ENCODE measurements at regions not wholly inside any gene's neighbourhood (a gene's known extent, or its start where the extent isn't known, plus 50 kb on each side); places are given as distances from the start of the nearest gene placed in this dataset.

DNA sequence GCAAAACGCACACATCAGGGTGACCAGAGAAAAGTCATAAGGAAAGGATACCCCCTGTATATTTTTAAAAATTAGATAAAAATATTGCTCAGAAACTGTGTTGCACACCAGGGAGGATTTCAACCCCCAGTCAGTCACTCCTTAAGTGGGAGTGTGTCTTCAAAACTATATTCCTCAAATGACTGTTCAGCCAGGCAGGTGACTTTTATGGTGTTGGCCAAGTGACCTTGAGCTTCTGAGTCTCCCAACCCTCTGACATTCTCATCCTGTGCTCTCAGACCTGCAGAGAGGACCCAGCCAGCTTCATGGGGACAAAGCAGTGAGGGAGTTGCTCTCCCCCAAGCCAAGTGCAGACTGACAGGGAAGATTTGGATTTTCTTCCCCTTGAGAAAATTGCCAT is 311.9 kb upstream of the JARID2 start:
- Histone ChIP-seq H2BK120ac (ENCODE audit: low read depth, low read length) (no peak overlapping the region), H2AK5ac (ENCODE audit: low read depth, low read length) (no peak overlapping the region), H3K36me3 (replicated peaks in 1 of 2; ENCODE audit: control insufficient read depth in 2 of 2, insufficient read depth in 2 of 2, low read length in 2 of 2) (no peaks in the 10 kb centered on the region), H3K9me3 (replicated peaks in 1 of 2; ENCODE audit: control insufficient read depth in 2 of 2, insufficient read depth in 1 of 2, low read depth in 1 of 2, low read length in 2 of 2) (no peaks in the 10 kb centered on the region), H4K8ac (ENCODE audit: low read depth, low read length) (no peak overlapping the region), H2BK5ac (ENCODE audit: low read length) (no peak overlapping the region), H2BK15ac (ENCODE audit: low read length) (peak overlapping the region; percentile 44), H3K27ac (replicated peaks; ENCODE audit: low read length) (no peak overlapping the region), H3K14ac (ENCODE audit: low read length) (no peak overlapping the region), H4K91ac (ENCODE audit: low read depth, low read length, poor library complexity) (no peak overlapping the region), H3K9ac (ENCODE audit: low read depth, low read length, poor library complexity) (no peak overlapping the region), H3K23ac (ENCODE audit: low read depth, low read length, poor library complexity) (no peak overlapping the region), H3K4me1 (ENCODE audit: control insufficient read depth in 2 of 2, insufficient read depth in 1 of 2, low read depth in 1 of 2, low read length in 2 of 2) (peaks cover 10% of the 10 kb centered on the region in 2 donors), H3K4me3 (ENCODE audit: low read length in 2 of 2) (no peak overlapping the region), H3K18ac (ENCODE audit: low read length) (peak overlapping the region; percentile 82), H3K4ac (ENCODE audit: low read length) (no peak overlapping the region), H2BK12ac (ENCODE audit: low read length) (no peak overlapping the region), H3K79me1 (ENCODE audit: low read depth, low read length) (no peaks in the 10 kb centered on the region), H3K4me2 (ENCODE audit: insufficient read depth, low read length, poor library complexity, severe bottlenecking) (no peak overlapping the region), H2AFZ (ENCODE audit: low read length) (no peak overlapping the region), H3K27me3 (ENCODE audit: control insufficient read depth in 3 of 3, insufficient read depth in 3 of 3, low read depth in 1 of 3, low read length in 3 of 3) (no peaks in the 10 kb centered on the region)
- no peak for DNase-seq (ENCODE audit: low spot score)
- no CpG with 5 or more reads among the region's 1 CpG for WGBS, 2 donors (ENCODE audit: extremely low coverage in 2 of 2, insufficient read length in 2 of 2, insufficient replicate concordance in 1 of 2)

DNA sequence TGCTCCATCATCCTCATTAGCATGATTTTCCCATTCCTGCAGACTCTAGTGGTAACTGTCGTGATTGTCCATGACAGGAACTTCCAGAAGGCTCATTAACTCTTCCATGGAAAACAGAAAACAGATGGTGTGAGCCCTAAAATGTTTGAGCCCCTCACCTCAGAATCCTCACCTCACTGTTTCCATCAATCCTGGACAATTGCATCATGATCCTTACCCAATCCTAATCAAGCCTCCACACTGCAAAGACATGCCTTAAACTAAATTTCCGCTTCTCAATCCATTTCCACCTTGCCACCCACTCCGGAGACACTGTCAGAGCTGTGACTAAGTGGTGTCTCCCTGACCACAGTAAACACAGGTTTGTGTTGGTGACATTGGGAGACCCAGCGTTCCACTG is 311.0 kb upstream of the JARID2 start:
- no peak overlapping the region for H2BK5ac ChIP-seq (ENCODE audit: low read length)
- peaks cover 10% of the 10 kb centered on the region in 2 donors for H3K4me1 ChIP-seq (ENCODE audit: control insufficient read depth in 2 of 2, insufficient read depth in 1 of 2, low read depth in 1 of 2, low read length in 2 of 2)
- H4K91ac ChIP-seq (ENCODE audit: low read depth, low read length, poor library complexity) = no peak overlapping the region
- no peaks in the 10 kb centered on the region for H3K79me1 ChIP-seq (ENCODE audit: low read depth, low read length)
- no peaks in the 10 kb centered on the region for H3K36me3 ChIP-seq (replicated peaks in 1 of 2; ENCODE audit: control insufficient read depth in 2 of 2, insufficient read depth in 2 of 2, low read length in 2 of 2)
- H3K27me3 ChIP-seq (ENCODE audit: control insufficient read depth in 3 of 3, insufficient read depth in 3 of 3, low read depth in 1 of 3, low read length in 3 of 3) = no peaks in the 10 kb centered on the region
- H2BK12ac ChIP-seq (ENCODE audit: low read length) = no peak overlapping the region
- H3K18ac ChIP-seq (ENCODE audit: low read length) = no peak overlapping the region
- H3K14ac ChIP-seq (ENCODE audit: low read length) = no peak overlapping the region
- H3K4me2 ChIP-seq (ENCODE audit: insufficient read depth, low read length, poor library complexity, severe bottlenecking) = no peak overlapping the region
- no peak for DNase-seq (ENCODE audit: low spot score)
- no CpG with 5 or more reads among the region's 4 CpGs for WGBS, 2 donors (ENCODE audit: extremely low coverage in 2 of 2, insufficient read length in 2 of 2, insufficient replicate concordance in 1 of 2)
- no peak overlapping the region for H2AFZ ChIP-seq (ENCODE audit: low read length)
- H3K9ac ChIP-seq (ENCODE audit: low read depth, low read length, poor library complexity) = no peak overlapping the region
- H3K23ac ChIP-seq (ENCODE audit: low read depth, low read length, poor library complexity) = no peak overlapping the region
- H3K4ac ChIP-seq (ENCODE audit: low read length) = no peak overlapping the region
- H2BK120ac ChIP-seq (ENCODE audit: low read depth, low read length) = no peak overlapping the region
- no peaks in the 10 kb centered on the region for H3K9me3 ChIP-seq (replicated peaks in 1 of 2; ENCODE audit: control insufficient read depth in 2 of 2, insufficient read depth in 1 of 2, low read depth in 1 of 2, low read length in 2 of 2)
- H4K8ac ChIP-seq (ENCODE audit: low read depth, low read length) = no peak overlapping the region
- no peak overlapping the region for H2AK5ac ChIP-seq (ENCODE audit: low read depth, low read length)
- H3K4me3 ChIP-seq (ENCODE audit: low read length in 2 of 2) = no peak overlapping the region
- no peak overlapping the region for H2BK15ac ChIP-seq (ENCODE audit: low read length)
- H3K27ac ChIP-seq (replicated peaks; ENCODE audit: low read length) = no peak overlapping the region

DNA sequence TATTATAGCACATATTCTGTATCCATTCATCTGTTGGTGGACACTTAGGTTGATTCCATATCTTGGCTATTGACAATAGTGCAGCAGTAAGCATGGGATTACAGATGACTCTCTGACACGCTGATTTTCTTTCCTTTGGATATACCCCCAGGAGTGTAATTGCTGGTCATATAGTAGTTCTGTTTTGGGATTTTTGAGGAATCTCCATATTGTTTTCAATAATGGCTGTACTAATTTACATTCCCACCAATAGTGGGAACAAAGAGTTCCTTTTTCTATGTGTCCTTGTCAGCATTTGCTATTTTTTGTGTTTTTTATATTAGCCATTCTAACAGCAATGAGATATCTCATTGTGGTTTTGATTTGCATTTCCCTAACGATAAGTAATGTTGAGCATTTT is 309.0 kb upstream of the JARID2 start:
- Histone ChIP-seq H2BK120ac (ENCODE audit: low read depth, low read length) (no peak overlapping the region), H3K27me3 (ENCODE audit: control insufficient read depth in 3 of 3, insufficient read depth in 3 of 3, low read depth in 1 of 3, low read length in 3 of 3) (no peaks in the 10 kb centered on the region), H3K4me2 (ENCODE audit: insufficient read depth, low read length, poor library complexity, severe bottlenecking) (no peak overlapping the region), H2BK15ac (ENCODE audit: low read length) (no peak overlapping the region), H3K79me1 (ENCODE audit: low read depth, low read length) (no peaks in the 10 kb centered on the region), H3K18ac (ENCODE audit: low read length) (no peak overlapping the region), H3K9me3 (replicated peaks in 1 of 2; ENCODE audit: control insufficient read depth in 2 of 2, insufficient read depth in 1 of 2, low read depth in 1 of 2, low read length in 2 of 2) (no peaks in the 10 kb centered on the region), H3K23ac (ENCODE audit: low read depth, low read length, poor library complexity) (no peak overlapping the region), H3K4me1 (ENCODE audit: control insufficient read depth in 2 of 2, insufficient read depth in 1 of 2, low read depth in 1 of 2, low read length in 2 of 2) (peaks cover 10% of the 10 kb centered on the region in 2 donors), H3K27ac (replicated peaks; ENCODE audit: low read length) (no peak overlapping the region), H2AK5ac (ENCODE audit: low read depth, low read length) (no peak overlapping the region), H2AFZ (ENCODE audit: low read length) (no peak overlapping the region), H3K4me3 (ENCODE audit: low read length in 2 of 2) (no peak overlapping the region), H4K8ac (ENCODE audit: low read depth, low read length) (no peak overlapping the region), H3K4ac (ENCODE audit: low read length) (no peak overlapping the region), H2BK12ac (ENCODE audit: low read length) (no peak overlapping the region), H3K9ac (ENCODE audit: low read depth, low read length, poor library complexity) (no peak overlapping the region), H3K36me3 (replicated peaks in 1 of 2; ENCODE audit: control insufficient read depth in 2 of 2, insufficient read depth in 2 of 2, low read length in 2 of 2) (no peaks in the 10 kb centered on the region), H4K91ac (ENCODE audit: low read depth, low read length, poor library complexity) (no peak overlapping the region), H3K14ac (ENCODE audit: low read length) (no peak overlapping the region), H2BK5ac (ENCODE audit: low read length) (no peak overlapping the region)
- WGBS, 2 donors (ENCODE audit: extremely low coverage in 2 of 2, insufficient read length in 2 of 2, insufficient replicate concordance in 1 of 2) = no CpG with 5 or more reads among the region's 2 CpGs
- DNase-seq (ENCODE audit: low spot score) = no peak

- H3K14ac ChIP-seq (ENCODE audit: low read length) = no peak overlapping the region
- H2AFZ ChIP-seq (ENCODE audit: low read length) = no peak overlapping the region
- H3K4ac ChIP-seq (ENCODE audit: low read length) = no peak overlapping the region
- H3K4me2 ChIP-seq (ENCODE audit: insufficient read depth, low read length, poor library complexity, severe bottlenecking) = no peak overlapping the region
- H2BK12ac ChIP-seq (ENCODE audit: low read length) = no peak overlapping the region
- no peak overlapping the region for H3K9ac ChIP-seq (ENCODE audit: low read depth, low read length, poor library complexity)
- H3K79me1 ChIP-seq (ENCODE audit: low read depth, low read length) = no peaks in the 10 kb centered on the region
- no peak overlapping the region for H2BK120ac ChIP-seq (ENCODE audit: low read depth, low read length)
- no peaks in the 10 kb centered on the region for H3K27me3 ChIP-seq (ENCODE audit: control insufficient read depth in 3 of 3, insufficient read depth in 3 of 3, low read depth in 1 of 3, low read length in 3 of 3)
- no peak overlapping the region for H4K8ac ChIP-seq (ENCODE audit: low read depth, low read length)
- no peak for DNase-seq (ENCODE audit: low spot score)
- no peak overlapping the region for H2BK5ac ChIP-seq (ENCODE audit: low read length)
- no peak overlapping the region for H3K18ac ChIP-seq (ENCODE audit: low read length)
- no peak overlapping the region for H2AK5ac ChIP-seq (ENCODE audit: low read depth, low read length)
- no CpG with 5 or more reads among the region's 3 CpGs for WGBS, 2 donors (ENCODE audit: extremely low coverage in 2 of 2, insufficient read length in 2 of 2, insufficient replicate concordance in 1 of 2)
- H3K23ac ChIP-seq (ENCODE audit: low read depth, low read length, poor library complexity) = no peak overlapping the region
- no peak overlapping the region for H2BK15ac ChIP-seq (ENCODE audit: low read length)
- H3K4me3 ChIP-seq (ENCODE audit: low read length in 2 of 2) = no peak overlapping the region
- H4K91ac ChIP-seq (ENCODE audit: low read depth, low read length, poor library complexity) = no peak overlapping the region
- H3K27ac ChIP-seq (replicated peaks; ENCODE audit: low read length) = no peak overlapping the region
- H3K9me3 ChIP-seq (replicated peaks in 1 of 2; ENCODE audit: control insufficient read depth in 2 of 2, insufficient read depth in 1 of 2, low read depth in 1 of 2, low read length in 2 of 2) = no peaks in the 10 kb centered on the region
- H3K36me3 ChIP-seq (replicated peaks in 1 of 2; ENCODE audit: control insufficient read depth in 2 of 2, insufficient read depth in 2 of 2, low read length in 2 of 2) = no peaks in the 10 kb centered on the region
- no peaks in the 10 kb centered on the region for H3K4me1 ChIP-seq (ENCODE audit: control insufficient read depth in 2 of 2, insufficient read depth in 1 of 2, low read depth in 1 of 2, low read length in 2 of 2)
Observed at GRCh38 chr6:14943116-14943515, 302.8 kb upstream of the JARID2 start.
